ENCODE measurements at regions not wholly inside any gene's neighbourhood (a gene's known extent, or its start where the extent isn't known, plus 50 kb on each side); places are given as distances from the start of the nearest gene placed in this dataset.
A peak's percentile ranks its signal among the peaks of the same experiment; 100 is the strongest.
"Not testable (repeated sequence)": the region's sequence is repeated elsewhere in the genome, so short reads cannot be mapped to it uniquely, and the experiment has no call there.

GRCh38 chr2:150063432-150063889 lies 424.0 kb downstream of the RND3 start:
- DNase-seq, result no peak
- H3K27me3 ChIP-seq, result no peaks in the 10 kb centered on the region
- H3K27ac ChIP-seq, result no peak overlapping the region
- no peaks in the 10 kb centered on the region for H3K36me3 ChIP-seq
- intact Hi-C loops (cut with DNase I), result no loop called here
- TF ChIP-seq CTCF (IDR thresholded peaks at IDR 0.05) (no peak), POLR2A (IDR thresholded peaks at IDR 0.05) (no peak)
- WGBS, 4 donors, result 81 to 86% (median 84%) methylated on average over 2 of the region's 2 CpGs
- H3K4me1 ChIP-seq, result peaks cover 0 to 18% (median 2%) of the 10 kb centered on the region in 12 donors
- H3K9me3 ChIP-seq, result no peaks in the 10 kb centered on the region
- H3K4me3 ChIP-seq, result no peak overlapping the region
- no peak for ATAC-seq

GRCh38 chr2:150062416-150062815 lies 425.1 kb downstream of the RND3 start:
- WGBS, 4 donors, result 38 to 55% (median 45%) methylated on average over 3 of the region's 3 CpGs

GRCh38 chr2:150060341-150060740 lies 427.1 kb downstream of the RND3 start:
- WGBS, 4 donors, result 36 to 40% (median 39%) methylated on average over 1 of the region's 1 CpG
- no peak for ATAC-seq
- H3K27ac ChIP-seq, result no peak overlapping the region

More at GRCh38 chr2:150062416-150062815, 425.1 kb downstream of the RND3 start:
- peaks cover 0 to 18% (median 2%) of the 10 kb centered on the region in 12 donors for H3K4me1 ChIP-seq
- no peak for TF ChIP-seq POLR2A (IDR thresholded peaks at IDR 0.05)
- intact Hi-C loops (cut with DNase I), result no loop called here
- H3K4me3 ChIP-seq, result no peak overlapping the region
- peak overlapping the region in 1 of 12 donors; percentile 31 for H3K27ac ChIP-seq
- no peaks in the 10 kb centered on the region for H3K36me3 ChIP-seq
- no peak for DNase-seq
- H3K9me3 ChIP-seq, result no peaks in the 10 kb centered on the region
- H3K27me3 ChIP-seq, result no peaks in the 10 kb centered on the region
- ATAC-seq, result no peak

GRCh38 chr2:150059676-150060075 lies 427.8 kb downstream of the RND3 start:
- H3K27me3 ChIP-seq; H3K36me3 ChIP-seq; ATAC-seq; H3K27ac ChIP-seq; H3K9me3 ChIP-seq; DNase-seq; intact Hi-C loops (cut with DNase I); H3K4me3 ChIP-seq: not testable (repeated sequence)
- 89 to 97% (median 91%) methylated on average over 2 of the region's 2 CpGs for WGBS, 4 donors
- H3K4me1 ChIP-seq, result peaks cover 0 to 18% (median 2%) of the 10 kb centered on the region in 12 donors

More at GRCh38 chr2:150060341-150060740, 427.1 kb downstream of the RND3 start:
- TF ChIP-seq CTCF (IDR thresholded peaks at IDR 0.05), result no peak
- no peak for TF ChIP-seq POLR2A (IDR thresholded peaks at IDR 0.05)
- Histone ChIP-seq H3K4me1 (peaks cover 0 to 18% (median 2%) of the 10 kb centered on the region in 12 donors), H3K9me3 (peaks cover 0 to 4% (median 0%) of the 10 kb centered on the region in 12 donors), H3K4me3 (no peak overlapping the region), H3K27me3 (no peaks in the 10 kb centered on the region), H3K36me3 (no peaks in the 10 kb centered on the region)
- intact Hi-C loops (cut with DNase I), result no loop called here
- no peak for DNase-seq

GRCh38 chr2:150052457-150052856 lies 435.0 kb downstream of the RND3 start:
- no peak for TF ChIP-seq POLR2A (IDR thresholded peaks at IDR 0.05)
- TF ChIP-seq CTCF (IDR thresholded peaks at IDR 0.05), result no peak
- 88 to 95% (median 91%) methylated on average over 3 of the region's 3 CpGs for WGBS, 4 donors
- intact Hi-C loops (cut with DNase I), result no loop called here
- Histone ChIP-seq H3K27ac (no peak overlapping the region), H3K36me3 (no peaks in the 10 kb centered on the region), H3K4me1 (peaks cover 0 to 6% (median 0%) of the 10 kb centered on the region in 12 donors), H3K27me3 (no peaks in the 10 kb centered on the region), H3K9me3 (peaks cover 0 to 4% (median 0%) of the 10 kb centered on the region in 12 donors), H3K4me3 (no peak overlapping the region)
- ATAC-seq (no peak), DNase-seq (no peak)
